Trophoblast cell (in vitro differentiated cells and primary cell): ENCODE measurements at regions not wholly inside any gene's neighbourhood (a gene's known extent, or its start where the extent isn't known, plus 50 kb on each side); places are given as distances from the start of the nearest gene placed in this dataset.
A peak's percentile ranks its signal among the peaks of the same experiment; 100 is the strongest.

Experiments
- DNase-seq, 2 donors: peaks; one replicate each; pipeline ENCODE4 v3.0.0-alpha.2; 2016
- H2AFZ ChIP-seq: 2 replicates; pipeline ENCODE4 v1.6.1; 2013; ENCODE audit warnings: low read length, moderate library complexity, mild to moderate bottlenecking; ENCODE audit not compliant: insufficient read depth, poor library complexity
- H2AK5ac ChIP-seq: 2 replicates; pipeline ENCODE4 v1.6.1; 2013; ENCODE audit warnings: mild to moderate bottlenecking, low read length
- H2BK120ac ChIP-seq: 2 replicates; pipeline ENCODE4 v1.6.1; 2013; ENCODE audit warnings: low read length, mild to moderate bottlenecking, moderate library complexity; ENCODE audit not compliant: insufficient read depth, poor library complexity
- H2BK12ac ChIP-seq: 2 replicates; pipeline ENCODE4 v1.6.1; 2013; ENCODE audit warnings: mild to moderate bottlenecking, low read length, moderate library complexity
- H2BK5ac ChIP-seq: 2 replicates; pipeline ENCODE4 v1.6.1; 2013; ENCODE audit warnings: low read length, low read depth, moderate library complexity, mild to moderate bottlenecking; ENCODE audit not compliant: poor library complexity
- H3K14ac ChIP-seq: 2 replicates; pipeline ENCODE4 v1.6.1; 2013; ENCODE audit warnings: mild to moderate bottlenecking, low read length
- H3K18ac ChIP-seq: 2 replicates; pipeline ENCODE4 v1.6.1; 2013; ENCODE audit warnings: mild to moderate bottlenecking, low read length
- H3K23ac ChIP-seq: 2 replicates; pipeline ENCODE4 v1.6.1; 2013; ENCODE audit warnings: low read length
- H3K27ac ChIP-seq: 2 replicates; pipeline ENCODE4 v1.5.1; 2013; ENCODE audit warnings: low read depth, mild to moderate bottlenecking, inconsistent platforms, low read length, moderate library complexity
- H3K27me3 ChIP-seq: 2 replicates; pipeline ENCODE4 v1.6.1; 2013; ENCODE audit warnings: inconsistent platforms, mild to moderate bottlenecking, low read length, moderate library complexity; ENCODE audit not compliant: insufficient read depth
- H3K36me3 ChIP-seq, 2 experiments: 1 replicate in 1 of 2; 2 replicates in 1 of 2; pipeline ENCODE4 v1.6.1; 2013; ENCODE audit warnings: low read length in 2 of 2, mild to moderate bottlenecking in 2 of 2, moderate library complexity in 1 of 2; ENCODE audit not compliant: insufficient read depth in 2 of 2, control insufficient read depth in 1 of 2
- H3K4ac ChIP-seq: 2 replicates; pipeline ENCODE4 v1.6.1; 2013; ENCODE audit warnings: low read depth, mild to moderate bottlenecking, low read length, moderate library complexity
- H3K4me1 ChIP-seq, 2 experiments: 1 replicate in 1 of 2; 2 replicates in 1 of 2; pipeline ENCODE4 v1.6.1; 2013; ENCODE audit warnings: low read length in 2 of 2, mild to moderate bottlenecking in 2 of 2, moderate library complexity in 1 of 2; ENCODE audit not compliant: insufficient read depth in 2 of 2, control insufficient read depth in 1 of 2
- H3K4me2 ChIP-seq: 2 replicates; pipeline ENCODE4 v1.6.1; 2013; ENCODE audit warnings: inconsistent platforms, mild to moderate bottlenecking, low read length, moderate library complexity
- H3K4me3 ChIP-seq: 2 replicates; pipeline ENCODE4 v1.5.1; 2013; ENCODE audit warnings: mild to moderate bottlenecking, low read depth, low read length, inconsistent platforms
- H3K79me1 ChIP-seq: one replicate; pipeline ENCODE4 v1.6.1; 2013; ENCODE audit warnings: low read length
- H3K79me2 ChIP-seq: 2 replicates; pipeline ENCODE4 v1.6.1; 2013; ENCODE audit warnings: low read length, mild to moderate bottlenecking; ENCODE audit not compliant: control insufficient read depth, insufficient read depth, poor library complexity
- H3K9ac ChIP-seq: 2 replicates; pipeline ENCODE4 v1.6.1; 2013; ENCODE audit warnings: mild to moderate bottlenecking, low read length
- H3K9me3 ChIP-seq: 2 replicates; pipeline ENCODE4 v1.6.1; 2013; ENCODE audit warnings: low read depth, mild to moderate bottlenecking, control low read depth, inconsistent platforms, low read length; ENCODE audit not compliant: insufficient read depth
- H4K12ac ChIP-seq: 2 replicates; pipeline ENCODE4 v1.6.1; 2013; ENCODE audit warnings: low read depth, mild to moderate bottlenecking, low read length, moderate library complexity
- H4K8ac ChIP-seq: 2 replicates; pipeline ENCODE4 v1.6.1; 2013; ENCODE audit warnings: low read depth, mild to moderate bottlenecking, low read length, moderate library complexity
- H4K91ac ChIP-seq: one replicate; pipeline ENCODE4 v1.6.1; 2013; ENCODE audit warnings: low read depth, mild to moderate bottlenecking, low read length, moderate library complexity
- WGBS: extraction: QIAGEN DNeasy Blood & Tissue Kit; methylation state at CpG from one replicate; pipeline ENCODE4 v1.1.7; 2013; ENCODE audit warnings: missing lambda C conversion rate; ENCODE audit not compliant: insufficient read length, insufficient coverage; ENCODE audit errors: extremely low coverage; 5-methylcytosine and 5-hydroxymethylcytosine counted together

DNA sequence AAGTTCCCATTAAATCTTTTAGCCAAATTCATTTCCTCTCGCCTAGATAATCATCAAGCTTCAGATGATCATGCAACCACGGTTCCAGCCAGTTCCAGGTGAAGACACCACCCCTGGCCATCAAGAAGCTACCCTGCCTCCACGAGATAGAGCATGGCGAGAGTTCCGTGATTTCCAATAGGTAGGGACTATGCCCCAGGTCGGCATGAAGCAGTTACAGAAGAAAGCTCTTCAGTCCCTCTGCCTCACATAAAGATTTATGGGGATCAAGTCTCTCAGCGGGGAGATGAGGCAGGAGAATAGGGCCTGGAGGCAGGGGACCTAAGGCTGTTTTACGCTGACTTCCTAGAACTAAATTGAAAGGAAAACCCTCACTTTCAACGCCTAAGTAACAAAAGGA, 183.9 kb downstream of the OR13H1 start:
- Histone ChIP-seq H2AFZ (no peak overlapping the region), H4K91ac (no peak overlapping the region), H4K8ac (no peak overlapping the region), H4K12ac (no peak overlapping the region), H3K27me3 (no peaks in the 10 kb centered on the region), H3K14ac (no peak overlapping the region), H3K27ac (no peak overlapping the region), H3K4me1 (no peaks in the 10 kb centered on the region), H3K9me3 (peaks cover 2% of the 10 kb centered on the region), H3K23ac (no peak overlapping the region), H2AK5ac (no peak overlapping the region), H3K18ac (no peak overlapping the region), H2BK5ac (no peak overlapping the region), H3K79me2 (no peaks in the 10 kb centered on the region), H3K4me3 (no peak overlapping the region), H2BK120ac (no peak overlapping the region), H2BK12ac (no peak overlapping the region), H3K79me1 (no peaks in the 10 kb centered on the region), H3K9ac (no peak overlapping the region), H3K36me3 (no peaks in the 10 kb centered on the region), H3K4me2 (no peak overlapping the region), H3K4ac (no peak overlapping the region)
- no peak for DNase-seq
- WGBS: no CpG with 5 or more reads among the region's 9 CpGs

DNA sequence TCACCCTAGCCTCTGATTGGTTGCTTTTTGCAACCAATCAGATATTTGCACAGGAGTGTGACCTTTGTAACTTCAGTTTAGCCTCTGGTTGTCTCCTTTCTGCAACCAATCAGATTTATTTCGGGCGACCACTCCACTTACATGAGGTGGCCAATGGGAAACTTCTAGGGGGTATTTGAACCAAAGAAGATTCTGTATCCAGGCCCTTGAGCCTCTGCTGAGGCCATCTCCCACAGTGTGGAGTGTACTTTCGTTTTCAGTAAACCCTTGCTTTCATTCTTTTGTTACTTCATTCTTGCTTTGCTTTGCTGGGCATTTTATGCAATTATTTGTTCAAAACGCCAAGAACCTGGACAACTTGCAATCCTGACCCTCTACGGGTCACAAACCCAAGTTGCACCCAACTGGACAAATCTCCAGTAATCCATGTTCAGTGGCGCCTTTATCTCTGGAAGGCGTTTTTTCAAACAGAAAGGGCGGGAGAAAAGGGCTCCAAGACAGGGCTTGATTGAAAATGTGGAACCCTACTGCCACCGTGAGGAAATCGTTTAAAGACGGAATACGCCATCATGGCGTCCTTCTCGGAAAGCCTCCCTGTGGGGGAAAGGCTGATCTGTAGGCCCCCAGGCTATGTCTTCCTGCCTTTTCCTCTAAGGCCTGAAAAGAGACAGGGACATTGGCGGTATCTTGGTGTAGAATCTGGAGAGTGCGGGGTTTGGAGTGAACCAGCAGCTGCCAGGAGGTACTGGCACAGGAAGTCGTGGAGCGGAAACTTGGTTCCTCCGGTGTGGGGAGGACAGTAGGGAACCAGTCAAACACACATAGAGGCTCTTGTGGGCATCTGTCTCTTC, 184.6 kb downstream of the OR13H1 start:
- Histone ChIP-seq H3K9ac (no peak overlapping the region), H3K23ac (no peak overlapping the region), H2BK5ac (no peak overlapping the region), H4K91ac (no peak overlapping the region), H3K4me3 (no peak overlapping the region), H2BK12ac (no peak overlapping the region), H2BK120ac (no peak overlapping the region), H3K4me2 (no peak overlapping the region), H3K27ac (no peak overlapping the region), H3K27me3 (no peaks in the 10 kb centered on the region), H3K18ac (no peak overlapping the region), H2AFZ (no peak overlapping the region), H4K8ac (no peak overlapping the region), H2AK5ac (no peak overlapping the region), H3K79me2 (no peaks in the 10 kb centered on the region), H4K12ac (no peak overlapping the region), H3K79me1 (no peaks in the 10 kb centered on the region), H3K9me3 (peaks cover 2% of the 10 kb centered on the region), H3K4ac (no peak overlapping the region), H3K14ac (no peak overlapping the region), H3K4me1 (no peaks in the 10 kb centered on the region), H3K36me3 (no peaks in the 10 kb centered on the region)
- peak in 1 of 2 donors; percentile 98 for DNase-seq
- no CpG with 5 or more reads among the region's 19 CpGs for WGBS

- no peaks in the 10 kb centered on the region for H3K36me3 ChIP-seq
- no peak overlapping the region for H2BK5ac ChIP-seq
- H3K4me3 ChIP-seq: no peak overlapping the region
- H3K14ac ChIP-seq: no peak overlapping the region
- H3K9me3 ChIP-seq: peaks cover 2% of the 10 kb centered on the region
- no peak overlapping the region for H2AK5ac ChIP-seq
- no peak overlapping the region for H3K4me2 ChIP-seq
- whole genome bisulfite sequencing: no CpG with 5 or more reads among the region's 15 CpGs
- no peaks in the 10 kb centered on the region for H3K4me1 ChIP-seq
- H3K9ac ChIP-seq: no peak overlapping the region
- no peak overlapping the region for H3K23ac ChIP-seq
- no peaks in the 10 kb centered on the region for H3K27me3 ChIP-seq
- no peaks in the 10 kb centered on the region for H3K79me1 ChIP-seq
- no peak overlapping the region for H2BK120ac ChIP-seq
- H4K12ac ChIP-seq: no peak overlapping the region
- peak in 1 of 2 donors; percentile 89 for DNase-seq
- H2AFZ ChIP-seq: no peak overlapping the region
- H3K79me2 ChIP-seq: no peaks in the 10 kb centered on the region
- no peak overlapping the region for H3K18ac ChIP-seq
- H3K27ac ChIP-seq: no peak overlapping the region
- H2BK12ac ChIP-seq: no peak overlapping the region
- no peak overlapping the region for H4K8ac ChIP-seq
- no peak overlapping the region for H4K91ac ChIP-seq
- no peak overlapping the region for H3K4ac ChIP-seq
These were observed 185.4 kb downstream of the OR13H1 start for GRCh38 chrX:131729295-131729694.

- Histone ChIP-seq H4K12ac (no peak overlapping the region), H3K79me2 (no peaks in the 10 kb centered on the region), H3K4me3 (no peak overlapping the region), H3K4me2 (no peak overlapping the region), H3K4ac (no peak overlapping the region), H3K23ac (no peak overlapping the region), H3K9ac (no peak overlapping the region), H3K79me1 (no peaks in the 10 kb centered on the region), H3K27me3 (no peaks in the 10 kb centered on the region), H3K18ac (no peak overlapping the region), H2BK5ac (no peak overlapping the region), H2AFZ (no peak overlapping the region), H4K8ac (no peak overlapping the region), H3K4me1 (no peaks in the 10 kb centered on the region), H3K36me3 (no peaks in the 10 kb centered on the region), H2AK5ac (no peak overlapping the region), H3K27ac (no peak overlapping the region), H3K14ac (no peak overlapping the region), H4K91ac (no peak overlapping the region), H2BK12ac (no peak overlapping the region), H3K9me3 (no peaks in the 10 kb centered on the region), H2BK120ac (no peak overlapping the region)
- peak in 1 of 2 donors; percentile 96 for DNase-seq
- WGBS: no CpG with 5 or more reads among the region's 9 CpGs
These were observed 190.7 kb downstream of the OR13H1 start for GRCh38 chrX:131734621-131735020.
